ENCODE measurements at regions not wholly inside any gene's neighbourhood (a gene's known extent, or its start where the extent isn't known, plus 50 kb on each side); places are given as distances from the start of the nearest gene placed in this dataset.

DNA sequence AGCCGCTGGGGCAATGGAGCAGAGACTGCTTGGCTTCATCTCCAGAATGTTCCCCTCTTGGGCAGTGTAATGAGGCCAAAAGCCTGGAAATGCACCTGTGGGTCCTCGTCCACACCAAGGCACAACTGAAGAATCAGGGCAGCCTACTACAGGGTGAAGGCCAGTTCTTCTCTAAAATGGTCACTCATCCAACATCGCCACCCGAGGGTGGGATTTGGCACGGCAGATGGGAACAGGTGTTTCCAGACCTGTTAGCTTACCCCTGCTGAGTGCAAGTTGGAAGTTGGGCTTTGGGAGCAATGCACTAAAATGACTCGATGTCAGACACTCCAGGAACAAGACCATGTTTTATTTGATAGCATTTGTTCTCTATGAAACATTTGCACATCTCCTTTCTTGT, 543.7 kb downstream of the NPHP4 start:
- Histone ChIP-seq H3F3A (ENCODE audit: low read depth) (no peaks in the 10 kb centered on the region), H3K4me2 (no peak overlapping the region), H3K27ac (no peak overlapping the region), H3K27me3 (no peaks in the 10 kb centered on the region), H3K36me3 (no peaks in the 10 kb centered on the region), H4K20me1 (ENCODE audit: low read depth) (no peaks in the 10 kb centered on the region), H3K9ac (no peak overlapping the region), H3K79me2 (ENCODE audit: low read depth) (no peaks in the 10 kb centered on the region), H3K9me3 (ENCODE audit: low read depth) (no peaks in the 10 kb centered on the region), H3K4me1 (no peaks in the 10 kb centered on the region), H2AFZ (replicated peaks) (no peak overlapping the region), H3K4me3 (no peak overlapping the region)
- Mint-ChIP-seq H3K4me1 (peaks cover 6% of the 10 kb centered on the region), H3K36me3 (no peaks in the 10 kb centered on the region), H3K4me3 (no peak overlapping the region), H3K27ac (no peak overlapping the region), H3K9me3 (no peaks in the 10 kb centered on the region), H3K27me3 (ENCODE audit: insufficient read depth, low read depth) (peaks cover 14% of the 10 kb centered on the region)
- TF ChIP-seq EZH2phosphoT487 (IDR thresholded peaks at IDR 0.05) (no peak), CTCF (IDR thresholded peaks at IDR 0.05) (peak; percentile 56)
- peak; percentile 52 for DNase-seq (ENCODE audit: low spot score)

DNA sequence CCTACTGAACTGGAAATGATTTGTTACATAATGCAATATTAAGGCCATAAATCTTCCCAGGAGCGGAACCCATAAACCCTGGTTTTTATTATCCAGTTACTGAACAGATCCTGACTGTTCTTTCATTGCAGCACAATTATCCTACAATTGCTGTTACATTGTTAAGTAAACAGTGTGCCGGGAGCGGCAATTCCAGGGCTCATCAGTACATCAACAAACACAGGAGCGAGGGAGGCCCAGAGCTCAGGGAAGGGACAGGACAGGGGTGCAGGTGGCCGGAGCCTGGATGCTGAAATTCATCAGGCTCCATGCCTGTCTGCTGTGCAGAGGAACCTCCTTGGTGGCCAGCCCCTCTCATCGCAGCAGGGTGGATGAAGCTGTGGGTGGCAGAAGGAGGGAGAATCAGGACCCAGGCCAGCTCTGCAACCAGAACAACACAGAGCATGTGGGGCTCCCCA, 544.7 kb downstream of the NPHP4 start:
- no peak overlapping the region for H3K9ac ChIP-seq

DNA sequence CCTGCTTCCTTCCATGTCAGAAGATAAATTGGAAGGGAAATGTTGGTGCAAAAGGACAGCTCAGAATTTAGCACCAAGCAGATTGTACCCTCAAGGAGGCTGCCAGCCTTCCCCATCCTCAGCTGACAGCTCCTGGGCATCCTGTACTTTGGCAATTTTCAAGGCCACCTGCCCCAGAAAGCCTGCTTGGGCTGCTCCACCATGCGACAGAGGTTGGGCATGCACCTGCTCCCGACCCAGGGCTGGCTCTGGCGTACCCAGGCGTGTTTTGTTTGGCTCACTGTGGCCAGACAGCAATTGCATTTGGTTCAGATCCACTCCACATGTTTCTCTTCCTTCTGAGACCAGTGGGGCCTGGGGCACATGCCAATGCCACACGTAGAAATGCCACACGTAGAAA, 547.8 kb downstream of the NPHP4 start:
- H3K27me3 ChIP-seq = no peaks in the 10 kb centered on the region
- H3K9me3 ChIP-seq (ENCODE audit: low read depth) = no peaks in the 10 kb centered on the region
- no peaks in the 10 kb centered on the region for H3K36me3 ChIP-seq
- no peak overlapping the region for H3K27ac Mint-ChIP-seq
- no peak overlapping the region for H3K9ac ChIP-seq
- no peaks in the 10 kb centered on the region for H3F3A ChIP-seq (ENCODE audit: low read depth)
- H4K20me1 ChIP-seq (ENCODE audit: low read depth) = no peaks in the 10 kb centered on the region
- H3K27me3 Mint-ChIP-seq (ENCODE audit: insufficient read depth, low read depth) = peaks cover 10% of the 10 kb centered on the region
- H3K4me1 ChIP-seq = no peaks in the 10 kb centered on the region
- no peak for DNase-seq (ENCODE audit: low spot score)
- no peak overlapping the region for H3K4me2 ChIP-seq
- TF ChIP-seq EZH2phosphoT487 (IDR thresholded peaks at IDR 0.05) (no peak), CTCF (IDR thresholded peaks at IDR 0.05) (no peak), EZH2 (IDR thresholded peaks at IDR 0.05) (no peak)
- H2AFZ ChIP-seq (replicated peaks) = no peak overlapping the region
- H3K79me2 ChIP-seq (ENCODE audit: low read depth) = no peaks in the 10 kb centered on the region
- H3K36me3 Mint-ChIP-seq = no peaks in the 10 kb centered on the region
- peaks cover 3% of the 10 kb centered on the region for H3K9me3 Mint-ChIP-seq
- no peak overlapping the region for H3K27ac ChIP-seq
- no peak overlapping the region for H3K4me3 Mint-ChIP-seq
- H3K4me1 Mint-ChIP-seq = no peaks in the 10 kb centered on the region
- no peak overlapping the region for H3K4me3 ChIP-seq

More for the DNA sequence above, 544.7 kb downstream of the NPHP4 start:
- no peak overlapping the region for H3K4me2 ChIP-seq
- no peaks in the 10 kb centered on the region for H3K79me2 ChIP-seq (ENCODE audit: low read depth)
- TF ChIP-seq CTCF (IDR thresholded peaks at IDR 0.05) = no peak
- no peak for TF ChIP-seq EZH2phosphoT487 (IDR thresholded peaks at IDR 0.05)
- no peak for TF ChIP-seq EZH2 (IDR thresholded peaks at IDR 0.05)
- H3F3A ChIP-seq (ENCODE audit: low read depth) = no peaks in the 10 kb centered on the region
- peaks cover 14% of the 10 kb centered on the region for H3K27me3 Mint-ChIP-seq (ENCODE audit: insufficient read depth, low read depth)
- H2AFZ ChIP-seq (replicated peaks) = no peak overlapping the region
- H3K36me3 Mint-ChIP-seq = no peaks in the 10 kb centered on the region
- no peaks in the 10 kb centered on the region for H3K9me3 Mint-ChIP-seq
- peaks cover 3% of the 10 kb centered on the region for H3K4me1 Mint-ChIP-seq
- no peaks in the 10 kb centered on the region for H4K20me1 ChIP-seq (ENCODE audit: low read depth)
- H3K27ac Mint-ChIP-seq = no peak overlapping the region
- H3K27me3 ChIP-seq = no peaks in the 10 kb centered on the region
- H3K9me3 ChIP-seq (ENCODE audit: low read depth) = no peaks in the 10 kb centered on the region
- no peak overlapping the region for H3K4me3 ChIP-seq
- H3K27ac ChIP-seq = no peak overlapping the region
- H3K4me1 ChIP-seq = no peaks in the 10 kb centered on the region
- H3K36me3 ChIP-seq = no peaks in the 10 kb centered on the region
- H3K4me3 Mint-ChIP-seq = no peak overlapping the region
- no peak for DNase-seq (ENCODE audit: low spot score)

Measured in neural progenitor cell (in vitro differentiated cells).